ENCODE measurements at regions not wholly inside any gene's neighbourhood (a gene's known extent, or its start where the extent isn't known, plus 50 kb on each side); places are given as distances from the start of the nearest gene placed in this dataset.

- DNase-seq: no peak
These were observed 237.5 kb downstream of the MIAT start for GRCh38 chr22:26894766-26895485.

GRCh38 chr22:26897384-26897783 lies 240.0 kb downstream of the MIAT start:
- DNase-seq: no peak

- no peak for DNase-seq
These were observed 241.7 kb downstream of the MIAT start for GRCh38 chr22:26898946-26899605.

- DNase-seq: no peak
These were observed 243.4 kb downstream of the MIAT start for GRCh38 chr22:26900787-26901186.

- DNase-seq: no peak
These were observed 243.9 kb downstream of the MIAT start for GRCh38 chr22:26901198-26901816.

GRCh38 chr22:26902401-26903029 lies 245.1 kb downstream of the MIAT start:
- DNase-seq: no peak

- DNase-seq: no peak
These were observed 245.9 kb downstream of the MIAT start for GRCh38 chr22:26903030-26903856.

GRCh38 chr22:26904483-26904882 lies 247.1 kb downstream of the MIAT start:
- DNase-seq: no peak

- no peak for DNase-seq
These were observed 247.7 kb downstream of the MIAT start for GRCh38 chr22:26905076-26905475.

GRCh38 chr22:26905640-26906039 lies 248.3 kb downstream of the MIAT start:
- no peak for DNase-seq

- DNase-seq: no peak
These were observed 249.1 kb downstream of the MIAT start for GRCh38 chr22:26906464-26906863.

GRCh38 chr22:26907366-26907765 lies 250.0 kb downstream of the MIAT start:
- no peak for DNase-seq

GRCh38 chr22:26910845-26911244 lies 253.5 kb downstream of the MIAT start:
- DNase-seq: no peak

- DNase-seq: no peak
These were observed 255.4 kb downstream of the MIAT start for GRCh38 chr22:26912655-26913345.

- no peak for DNase-seq
These were observed 257.3 kb downstream of the MIAT start for GRCh38 chr22:26914519-26915185.

GRCh38 chr22:26916236-26916635 lies 258.8 kb downstream of the MIAT start:
- no peak for DNase-seq

GRCh38 chr22:26918226-26918625 lies 260.8 kb downstream of the MIAT start:
- no peak for DNase-seq

GRCh38 chr22:26921726-26922125 lies 264.3 kb downstream of the MIAT start:
- DNase-seq: no peak

- no peak for DNase-seq
These were observed 265.4 kb downstream of the MIAT start for GRCh38 chr22:26922806-26923205.

- DNase-seq: no peak
These were observed 266.1 kb downstream of the MIAT start for GRCh38 chr22:26923531-26923930.

GRCh38 chr22:26927821-26928220 lies 270.4 kb downstream of the MIAT start:
- DNase-seq: no peak

- DNase-seq: no peak
These were observed 274.1 kb downstream of the MIAT start for GRCh38 chr22:26931471-26931870.

All from stimulated activated CD4-positive, alpha-beta T cell treated with anti-CD3 and anti-CD28 coated beads, Interleukin-12 subunit alpha, Interleukin-12 subunit beta, amount 100 ng/mL, for 4 hours (primary cell).